Activated CD4-positive, alpha-beta memory T cell treated with anti-CD3 and anti-CD28 coated beads, Interleukin-2, amount 10 ng/mL, durations not matched to agents 7 days and 5 days (primary cell): ENCODE measurements at regions not wholly inside any gene's neighbourhood (a gene's known extent, or its start where the extent isn't known, plus 50 kb on each side); places are given as distances from the start of the nearest gene placed in this dataset.
"Not testable (repeated sequence)": the region's sequence is repeated elsewhere in the genome, so short reads cannot be mapped to it uniquely, and the experiment has no call there.

Experiments used
- CTCF ChIA-PET: fragments of 350-600 bp; sonication (Branson Sonifier 250); formaldehyde crosslinking; loops from one replicate; lab custom pipeline; 2021; ENCODE audit warnings: antibody characterized with exemption, inconsistent platforms; lab: Charles Lee
- POLR2A ChIA-PET: fragments of 350-600 bp; sonication (Branson Sonifier 250); formaldehyde crosslinking; loops from one replicate; lab custom pipeline; 2021; ENCODE audit warnings: antibody characterized with exemption; lab: Charles Lee
- DNase-seq: peaks from one replicate; pipeline ENCODE4 v3.0.0-alpha.2; 2020
- H3K27ac Mint-ChIP-seq: one replicate; pipeline ENCODE4 v1.8.0; 2021; ENCODE audit warnings: mild to moderate bottlenecking, mixed read lengths
- H3K27me3 Mint-ChIP-seq: one replicate; pipeline ENCODE4 v1.8.0; 2021; ENCODE audit warnings: mixed read lengths
- H3K36me3 Mint-ChIP-seq: one replicate; pipeline ENCODE4 v1.8.0; 2021; ENCODE audit warnings: low read depth, mixed read lengths
- H3K4me1 Mint-ChIP-seq: one replicate; pipeline ENCODE4 v1.8.0; 2021; ENCODE audit warnings: mixed read lengths
- H3K4me3 Mint-ChIP-seq: one replicate; pipeline ENCODE4 v1.8.0; 2021; ENCODE audit warnings: mild to moderate bottlenecking, mixed read lengths
- H3K9me3 Mint-ChIP-seq: one replicate; pipeline ENCODE4 v1.8.0; 2021; ENCODE audit warnings: mixed read lengths

GRCh38 chr15:81887912-81888311, 157.9 kb downstream of the MEX3B start:
- no peaks in the 10 kb centered on the region for H3K4me1 Mint-ChIP-seq
- H3K4me3 Mint-ChIP-seq, result no peak overlapping the region
- no peaks in the 10 kb centered on the region for H3K27me3 Mint-ChIP-seq
- no peaks in the 10 kb centered on the region for H3K36me3 Mint-ChIP-seq
- no peak overlapping the region for H3K27ac Mint-ChIP-seq
- CTCF ChIA-PET, result no interaction called here
- no peak for DNase-seq
- H3K9me3 Mint-ChIP-seq, result no peaks in the 10 kb centered on the region
- POLR2A ChIA-PET, result no interaction called here

GRCh38 chr15:81887188-81887587, 158.6 kb downstream of the MEX3B start:
- H3K36me3 Mint-ChIP-seq, H3K27ac Mint-ChIP-seq, H3K27me3 Mint-ChIP-seq, CTCF ChIA-PET, POLR2A ChIA-PET, H3K4me1 Mint-ChIP-seq, DNase-seq, H3K4me3 Mint-ChIP-seq, H3K9me3 Mint-ChIP-seq: not testable (repeated sequence)

GRCh38 chr15:81886591-81886990, 159.2 kb downstream of the MEX3B start:
- ChIA-PET POLR2A (no interaction called here), CTCF (no interaction called here)
- H3K4me1 Mint-ChIP-seq, result no peaks in the 10 kb centered on the region
- no peaks in the 10 kb centered on the region for H3K9me3 Mint-ChIP-seq
- DNase-seq, result no peak
- H3K27me3 Mint-ChIP-seq, result no peaks in the 10 kb centered on the region
- H3K36me3 Mint-ChIP-seq, result no peaks in the 10 kb centered on the region
- no peak overlapping the region for H3K27ac Mint-ChIP-seq
- no peak overlapping the region for H3K4me3 Mint-ChIP-seq

GRCh38 chr15:81886080-81886479, 159.7 kb downstream of the MEX3B start:
- H3K4me3 Mint-ChIP-seq, result no peak overlapping the region
- H3K36me3 Mint-ChIP-seq, result no peaks in the 10 kb centered on the region
- CTCF ChIA-PET, result no interaction called here

GRCh38 chr15:81885135-81885534, 160.7 kb downstream of the MEX3B start:
- ChIA-PET POLR2A (no interaction called here), CTCF (no interaction called here)
- Mint-ChIP-seq H3K4me1 (no peaks in the 10 kb centered on the region), H3K27me3 (no peaks in the 10 kb centered on the region), H3K4me3 (no peak overlapping the region), H3K9me3 (no peaks in the 10 kb centered on the region), H3K36me3 (no peaks in the 10 kb centered on the region), H3K27ac (no peak overlapping the region)
- no peak for DNase-seq

More at GRCh38 chr15:81886080-81886479, 159.7 kb downstream of the MEX3B start:
- H3K27ac Mint-ChIP-seq, result no peak overlapping the region
- H3K9me3 Mint-ChIP-seq, result no peaks in the 10 kb centered on the region
- H3K27me3 Mint-ChIP-seq, result no peaks in the 10 kb centered on the region
- no peak for DNase-seq
- POLR2A ChIA-PET, result no interaction called here
- no peaks in the 10 kb centered on the region for H3K4me1 Mint-ChIP-seq

- Mint-ChIP-seq H3K9me3 (no peaks in the 10 kb centered on the region), H3K36me3 (no peaks in the 10 kb centered on the region), H3K27me3 (no peaks in the 10 kb centered on the region), H3K4me3 (no peak overlapping the region), H3K4me1 (no peaks in the 10 kb centered on the region), H3K27ac (no peak overlapping the region)
- DNase-seq, result no peak
- ChIA-PET POLR2A (no interaction called here), CTCF (no interaction called here)
These were observed 163.3 kb downstream of the MEX3B start for GRCh38 chr15:81882504-81882903.

GRCh38 chr15:81880833-81881232, 165.0 kb downstream of the MEX3B start:
- Mint-ChIP-seq H3K4me3 (no peak overlapping the region), H3K27me3 (no peaks in the 10 kb centered on the region), H3K27ac (no peak overlapping the region), H3K4me1 (no peaks in the 10 kb centered on the region), H3K9me3 (no peaks in the 10 kb centered on the region), H3K36me3 (no peaks in the 10 kb centered on the region)
- POLR2A ChIA-PET, result no interaction called here
- CTCF ChIA-PET, result no interaction called here
- DNase-seq, result no peak

GRCh38 chr15:81880314-81880713, 165.5 kb downstream of the MEX3B start:
- CTCF ChIA-PET, result no interaction called here
- Mint-ChIP-seq H3K27me3 (no peaks in the 10 kb centered on the region), H3K4me1 (no peaks in the 10 kb centered on the region), H3K36me3 (no peaks in the 10 kb centered on the region), H3K27ac (no peak overlapping the region), H3K9me3 (no peaks in the 10 kb centered on the region), H3K4me3 (no peak overlapping the region)
- POLR2A ChIA-PET, result no interaction called here
- no peak for DNase-seq

GRCh38 chr15:81875717-81876116, 170.1 kb downstream of the MEX3B start:
- H3K36me3 Mint-ChIP-seq, DNase-seq, POLR2A ChIA-PET, H3K27ac Mint-ChIP-seq, CTCF ChIA-PET, H3K9me3 Mint-ChIP-seq, H3K27me3 Mint-ChIP-seq, H3K4me3 Mint-ChIP-seq, H3K4me1 Mint-ChIP-seq: not testable (repeated sequence)

- H3K4me3 Mint-ChIP-seq, DNase-seq, H3K36me3 Mint-ChIP-seq, H3K27me3 Mint-ChIP-seq, H3K9me3 Mint-ChIP-seq, POLR2A ChIA-PET, CTCF ChIA-PET, H3K4me1 Mint-ChIP-seq, H3K27ac Mint-ChIP-seq: not testable (repeated sequence)
These were observed 175.1 kb downstream of the MEX3B start for GRCh38 chr15:81870746-81871106.

- H3K27ac Mint-ChIP-seq, H3K36me3 Mint-ChIP-seq, CTCF ChIA-PET, H3K4me1 Mint-ChIP-seq, H3K27me3 Mint-ChIP-seq, H3K4me3 Mint-ChIP-seq, H3K9me3 Mint-ChIP-seq, DNase-seq, POLR2A ChIA-PET: not testable (repeated sequence)
These were observed 175.6 kb downstream of the MEX3B start for GRCh38 chr15:81870062-81870745.

GRCh38 chr15:81869161-81869954, 176.5 kb downstream of the MEX3B start:
- Mint-ChIP-seq H3K27me3 (no peaks in the 10 kb centered on the region), H3K36me3 (no peaks in the 10 kb centered on the region), H3K4me3 (no peak overlapping the region), H3K4me1 (no peaks in the 10 kb centered on the region), H3K9me3 (peaks cover 5% of the 10 kb centered on the region), H3K27ac (no peak overlapping the region)
- CTCF ChIA-PET, result no interaction called here
- no peak for DNase-seq
- POLR2A ChIA-PET, result no interaction called here

- Mint-ChIP-seq H3K27me3 (no peaks in the 10 kb centered on the region), H3K9me3 (peaks cover 3% of the 10 kb centered on the region), H3K27ac (no peak overlapping the region), H3K36me3 (no peaks in the 10 kb centered on the region), H3K4me1 (no peaks in the 10 kb centered on the region), H3K4me3 (no peak overlapping the region)
- POLR2A ChIA-PET, result no interaction called here
- CTCF ChIA-PET, result no interaction called here
- no peak for DNase-seq
These were observed 179.8 kb downstream of the MEX3B start for GRCh38 chr15:81865850-81866537.
